K562 (cell line): ENCODE measurements at regions not wholly inside any gene's neighbourhood (a gene's known extent, or its start where the extent isn't known, plus 50 kb on each side); places are given as distances from the start of the nearest gene placed in this dataset.

Experiments
- BCLAF1 ChIP-seq, 2 experiments: fragments of 450-650 bp in 1 of 2; IDR thresholded peaks; 2 replicates each; pipeline ENCODE4 v1.6.1; 2011 to 2017; ENCODE audit warnings: low read depth in 2 of 2, antibody characterized with exemption in 1 of 2, borderline replicate concordance in 1 of 2, low read length in 1 of 2, mild to moderate bottlenecking in 1 of 2, mixed read lengths in 1 of 2; ENCODE audit not compliant: control insufficient read depth in 1 of 2
- ZNF23 ChIP-seq: fragments of 250-450 bp; sonication (Bioruptor Pico); IDR thresholded peaks from 2 replicates; pipeline ENCODE4 v1.4.0; 2020; ENCODE audit warnings: mild to moderate bottlenecking

- TF ChIP-seq BCLAF1 (IDR thresholded peaks at IDR 0.05; ENCODE audit: borderline replicate concordance in 1 of 2, control insufficient read depth in 1 of 2, low read depth in 2 of 2, low read length in 1 of 2) (no peak), ZNF23 (CRISPR knock-in tag) (no peak)
These were observed 130.6 kb upstream of the FHIT start for GRCh38 chr3:61381745-61382392.
